HG02885 (cell line): ENCODE measurements at regions not wholly inside any gene's neighbourhood (a gene's known extent, or its start where the extent isn't known, plus 50 kb on each side); places are given as distances from the start of the nearest gene placed in this dataset.

ENCODE experiments used
- ATAC-seq: cut with Tn5 transposase; IDR thresholded peaks from one replicate; pipeline ENCODE4 v1.9.1; 2021; ENCODE audit warnings: mild to moderate bottlenecking; ENCODE audit not compliant: unreplicated experiment, poor library complexity

GRCh38 chr22:48889209-48889830, 938.4 kb downstream of the BRD1 start:
- ATAC-seq: no peak

GRCh38 chr22:48888466-48889208, 939.0 kb downstream of the BRD1 start:
- no peak for ATAC-seq

- ATAC-seq: no peak
These were observed 940.0 kb downstream of the BRD1 start for GRCh38 chr22:48887394-48888332.

DNA sequence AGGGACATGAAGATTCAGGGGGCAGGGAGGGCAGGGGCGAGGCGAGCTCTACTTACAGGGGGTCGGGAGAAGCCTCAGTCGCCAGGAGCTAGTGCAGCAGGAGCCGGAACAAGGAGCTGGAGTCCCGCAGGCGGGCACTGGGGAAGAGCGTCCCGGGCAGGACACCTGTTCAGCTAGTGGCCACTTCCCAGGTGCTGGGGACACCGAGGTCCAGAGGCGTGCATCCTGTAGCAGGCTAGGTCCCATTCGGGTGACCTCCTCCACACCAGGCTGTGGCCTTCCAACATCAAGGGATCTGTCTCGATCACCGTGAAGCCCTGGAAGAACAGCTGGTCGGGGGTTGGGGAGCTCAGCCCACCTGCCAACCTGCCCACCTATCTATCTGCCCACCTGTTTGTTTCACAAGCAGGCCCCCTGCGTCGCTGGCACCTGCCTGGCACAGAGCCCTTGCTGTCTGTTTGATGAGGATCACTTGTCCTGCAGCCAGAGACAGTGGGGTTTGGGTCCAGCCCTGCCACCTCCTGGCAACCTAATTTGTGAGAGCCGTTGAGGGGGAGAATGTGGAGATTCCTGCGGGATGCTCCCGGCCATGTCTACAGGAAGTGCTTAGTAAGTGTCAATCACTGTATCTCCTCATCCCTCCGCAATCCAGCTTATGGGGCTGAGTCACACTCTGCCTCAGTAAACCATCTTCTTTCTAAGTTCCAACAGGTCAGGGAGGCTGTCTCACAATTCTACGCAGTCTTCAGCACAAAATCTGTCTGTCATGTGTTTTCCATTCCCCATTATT, 940.9 kb downstream of the BRD1 start:
- no peak for ATAC-seq

DNA sequence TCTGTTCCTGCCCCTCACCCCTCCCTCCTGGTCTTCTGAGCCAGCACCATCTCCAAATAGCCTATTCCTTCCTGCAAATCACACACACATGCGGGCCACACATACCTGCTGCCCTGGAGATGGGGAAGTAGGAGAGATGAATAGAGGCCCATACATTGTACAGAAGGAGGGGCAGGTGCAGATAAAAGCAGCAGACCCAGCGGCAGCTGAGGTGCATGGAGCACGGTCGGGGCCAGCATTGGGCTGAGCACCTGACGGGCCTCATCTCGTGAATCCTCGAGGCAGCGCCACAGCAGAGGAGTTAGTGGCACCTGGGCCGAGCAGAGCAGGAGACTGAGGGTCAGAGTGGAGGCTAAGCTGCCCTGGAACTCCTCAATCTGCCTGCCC, 941.8 kb downstream of the BRD1 start:
- no peak for ATAC-seq

DNA sequence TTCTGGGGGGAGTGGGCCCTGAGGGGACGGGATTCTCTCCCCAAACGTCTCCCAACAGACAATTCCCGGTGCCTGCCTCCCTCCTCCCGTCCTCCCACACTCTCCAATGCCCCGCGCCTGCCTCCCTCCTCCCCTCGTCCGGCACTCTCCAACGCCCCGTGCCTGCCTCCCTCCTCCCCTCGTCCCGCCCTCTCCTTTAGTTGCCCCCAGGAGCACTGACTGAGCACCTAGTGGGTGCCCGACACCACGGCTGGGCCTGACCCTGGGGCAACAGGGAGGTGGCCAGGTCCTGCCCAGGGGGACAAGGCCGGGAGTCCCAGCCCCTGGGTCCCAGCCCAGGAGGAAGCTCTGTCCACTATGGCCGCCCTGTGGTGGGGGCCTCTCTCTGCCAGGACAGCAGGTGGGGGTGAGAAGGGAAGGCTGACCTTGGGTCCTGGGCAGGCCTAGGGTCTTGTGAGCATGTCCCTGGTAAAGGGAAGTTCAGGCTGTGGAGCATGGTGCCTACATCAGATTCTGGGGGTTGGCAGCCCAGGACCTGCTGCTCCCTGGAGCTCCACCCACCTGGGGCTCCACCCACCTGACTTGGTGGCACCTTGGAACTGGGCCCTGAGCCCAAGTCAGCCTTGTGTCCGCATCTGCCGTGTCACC, 942.3 kb downstream of the BRD1 start:
- no peak for ATAC-seq

GRCh38 chr22:48884786-48885185, 942.9 kb downstream of the BRD1 start:
- no peak for ATAC-seq

- ATAC-seq: no peak
These were observed 943.3 kb downstream of the BRD1 start for GRCh38 chr22:48884324-48884723.

- no peak for ATAC-seq
These were observed 944.3 kb downstream of the BRD1 start for GRCh38 chr22:48883211-48883960.

DNA sequence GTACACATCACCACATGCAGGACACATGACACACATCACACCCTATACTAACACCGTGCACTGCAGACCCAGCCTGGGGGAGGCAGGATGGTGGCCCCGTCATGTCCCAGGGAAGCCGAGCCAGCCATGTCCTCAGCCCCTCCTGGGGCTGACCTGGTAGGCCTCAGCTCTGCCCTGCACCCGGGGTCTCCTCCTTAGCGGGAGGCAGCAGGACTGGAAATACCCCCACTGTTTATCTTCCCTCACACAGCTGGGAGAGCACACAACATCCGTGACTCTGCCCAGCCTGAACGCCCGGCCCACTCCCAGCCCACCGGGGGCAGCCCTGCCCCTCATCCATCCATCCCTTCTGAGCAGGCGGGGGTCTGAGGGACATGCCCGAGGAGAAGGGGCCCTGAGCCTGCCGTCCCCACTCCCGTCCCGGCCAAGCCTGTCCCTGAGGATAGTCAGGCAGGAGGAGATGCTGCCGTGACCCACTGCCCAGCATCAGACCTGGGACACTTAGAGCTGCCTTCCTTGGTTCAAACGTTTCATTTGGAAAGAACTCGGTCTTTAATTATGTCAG, 945.0 kb downstream of the BRD1 start:
- no peak for ATAC-seq

GRCh38 chr22:48881326-48881980, 946.2 kb downstream of the BRD1 start:
- no peak for ATAC-seq

- no peak for ATAC-seq
These were observed 946.9 kb downstream of the BRD1 start for GRCh38 chr22:48880749-48881148.

- ATAC-seq: no peak
These were observed 950.7 kb downstream of the BRD1 start for GRCh38 chr22:48876951-48877350.

GRCh38 chr22:48874956-48875355, 952.7 kb downstream of the BRD1 start:
- ATAC-seq: no peak

DNA sequence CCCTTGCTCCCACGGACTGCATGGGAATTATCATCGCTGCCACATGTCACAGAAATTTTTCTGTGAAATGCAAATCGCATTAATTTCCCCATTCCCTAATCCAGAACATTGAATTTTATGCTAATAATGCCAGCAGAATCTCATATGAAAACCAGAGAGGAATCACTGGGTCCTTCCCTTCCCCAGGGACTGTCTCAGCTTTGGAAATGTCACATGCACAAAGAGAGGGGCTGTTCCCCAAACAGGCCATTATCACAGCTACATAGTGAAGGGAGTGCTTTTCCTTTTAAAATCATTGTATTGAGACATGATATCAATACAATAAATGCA, 954.5 kb downstream of the BRD1 start:
- ATAC-seq: no peak

DNA sequence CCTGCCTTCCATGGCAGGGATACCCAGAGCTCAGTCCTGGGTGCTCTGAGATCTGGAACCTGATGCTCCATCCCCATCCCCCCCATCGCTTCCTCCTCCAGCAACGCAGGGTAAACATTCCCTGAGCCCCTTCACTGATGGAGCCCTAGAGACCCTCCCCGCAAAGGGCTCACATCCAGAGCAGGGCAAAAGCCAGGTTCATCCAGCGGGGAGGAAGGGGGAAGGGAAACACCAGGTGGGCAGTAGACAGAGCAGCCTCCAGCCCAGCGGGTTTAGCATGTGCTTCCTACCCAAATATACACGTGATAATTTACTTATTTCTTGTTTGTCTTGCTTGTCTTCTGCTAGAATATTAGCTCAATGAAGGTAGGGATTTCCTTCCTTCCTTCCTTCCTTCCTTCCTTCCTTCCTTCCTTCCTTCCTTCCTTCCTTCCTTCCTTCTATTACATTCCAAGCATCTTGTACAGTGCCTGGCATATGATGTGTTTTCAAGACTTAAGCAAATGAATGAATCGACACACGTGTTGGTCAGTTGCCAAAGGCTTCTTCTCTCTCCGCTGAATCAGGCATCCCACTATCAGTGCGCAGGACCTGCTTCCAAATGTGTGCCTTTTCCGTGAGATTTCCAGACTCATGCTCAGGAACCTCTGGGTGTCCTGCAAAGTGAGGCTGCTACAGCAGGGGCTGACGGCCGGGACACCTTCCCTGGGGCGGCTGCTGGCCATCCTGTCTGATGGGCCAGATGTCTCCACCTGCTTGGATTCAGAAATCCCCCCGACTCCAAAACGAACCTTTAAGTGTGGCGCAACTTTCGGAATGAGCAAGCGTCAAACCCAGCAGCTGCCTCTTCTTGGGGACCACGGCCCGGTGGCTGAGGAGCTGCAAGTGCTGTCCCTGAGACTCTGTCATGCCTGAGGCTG, 955.1 kb downstream of the BRD1 start:
- no peak for ATAC-seq

DNA sequence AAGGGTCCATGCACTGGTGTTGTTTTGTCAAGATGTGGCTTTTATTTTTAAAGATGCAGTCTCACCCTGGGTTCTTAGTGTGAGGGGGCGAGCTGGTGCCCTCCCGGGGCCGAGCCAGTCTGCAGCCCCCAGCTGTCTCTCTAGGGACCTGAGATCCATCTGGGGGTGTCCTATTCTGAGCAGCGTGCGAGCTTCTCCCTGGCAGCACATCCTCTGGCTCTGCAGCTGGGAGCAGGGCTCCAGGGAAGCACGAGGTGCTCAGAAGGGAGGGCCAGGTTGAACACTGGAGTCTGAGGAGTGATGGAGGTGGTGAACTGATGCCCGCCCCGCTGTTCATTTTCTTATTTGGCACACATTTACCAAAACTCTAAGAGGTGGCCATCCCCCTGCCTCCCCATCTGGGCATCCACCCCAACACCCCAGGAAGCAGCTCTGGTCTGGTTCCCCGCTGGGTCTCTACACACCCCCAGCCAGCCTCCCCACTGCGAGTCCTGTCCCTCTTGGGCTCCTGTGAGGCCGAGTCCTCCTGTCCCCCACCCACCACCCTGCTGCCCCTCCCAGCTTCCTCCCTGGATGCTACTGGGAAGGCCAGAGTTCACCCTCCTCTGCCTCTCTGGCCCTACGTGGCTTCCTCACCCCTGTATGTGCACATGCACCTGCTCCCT, 956.4 kb downstream of the BRD1 start:
- ATAC-seq: no peak
